IMR-90 (cell line): ENCODE measurements at regions not wholly inside any gene's neighbourhood (a gene's known extent, or its start where the extent isn't known, plus 50 kb on each side); places are given as distances from the start of the nearest gene placed in this dataset.
A peak's percentile ranks its signal among the peaks of the same experiment; 100 is the strongest.

Source experiments
- ATAC-seq: fragments of 200-7000 bp; cut with Tn5 transposase; 2 replicates; pipeline ENCODE4 v1.9.1; 2020; ENCODE audit warnings: low read depth, mild to moderate bottlenecking, moderate library complexity
- BruUV-seq: library from RNA; stranded (reverse); fragments of 400-500 nt; replicated peaks from 2 replicates; lab custom pipeline; 2021; lab: Mats Ljungman, UMichigan
- CTCF ChIA-PET: fragments of 300-600 bp; formaldehyde crosslinking; extraction: SDS; loops from one replicate; lab custom pipeline; 2021; ENCODE audit warnings: antibody characterized with exemption; lab: Yijun Ruan, JAX
- POLR2A ChIA-PET: fragments of 300-600 bp; sonication (Branson Sonifier 250); formaldehyde crosslinking; loops from one replicate; lab custom pipeline; 2022; ENCODE audit warnings: antibody characterized with exemption; ENCODE audit not compliant: unreplicated experiment; lab: Charles Lee
- DNase-seq: peaks from one replicate; pipeline ENCODE4 v3.0.0; 2013
- H2AFZ ChIP-seq: replicated peaks from 2 replicates; pipeline ENCODE3; 2013; ENCODE audit warnings: low read length, mild to moderate bottlenecking; ENCODE audit not compliant: poor library complexity
- H2AK5ac ChIP-seq: 2 replicates; pipeline ENCODE4 v1.6.1; 2013; ENCODE audit warnings: low read depth, low read length, inconsistent platforms
- H2AK9ac ChIP-seq: replicated peaks from 2 replicates; pipeline ENCODE3; 2013; ENCODE audit warnings: mild to moderate bottlenecking, low read depth, low read length, moderate library complexity; ENCODE audit not compliant: poor library complexity
- H2BK120ac ChIP-seq: 2 replicates; pipeline ENCODE4 v1.6.1; 2013; ENCODE audit warnings: low read depth, low read length, inconsistent platforms
- H2BK15ac ChIP-seq: 3 replicates; pipeline ENCODE4 v1.6.1; 2013; ENCODE audit warnings: low read depth, low read length, inconsistent platforms
- H2BK20ac ChIP-seq: 2 replicates; pipeline ENCODE4 v1.6.1; 2013; ENCODE audit warnings: low read depth, mild to moderate bottlenecking, inconsistent platforms, low read length, moderate library complexity
- H2BK5ac ChIP-seq: 2 replicates; pipeline ENCODE4 v1.6.1; 2013; ENCODE audit warnings: mild to moderate bottlenecking, low read depth, low read length, inconsistent platforms; ENCODE audit not compliant: poor library complexity, severe bottlenecking
- H3K14ac ChIP-seq: replicated peaks from 2 replicates; pipeline ENCODE4 v1.6.1; 2013; ENCODE audit warnings: low read depth, low read length, inconsistent platforms
- H3K18ac ChIP-seq: 2 replicates; pipeline ENCODE4 v1.6.1; 2013; ENCODE audit warnings: low read depth, low read length, control low read depth
- H3K23ac ChIP-seq: 2 replicates; pipeline ENCODE4 v1.6.1; 2013; ENCODE audit warnings: low read depth, low read length, inconsistent platforms
- H3K27ac ChIP-seq: 2 replicates; pipeline ENCODE4 v1.5.1; 2013; ENCODE audit warnings: mild to moderate bottlenecking, control low read depth, low read length; ENCODE audit not compliant: insufficient read depth
- H3K27me3 ChIP-seq: 2 replicates; pipeline ENCODE4 v1.6.1; 2013; ENCODE audit warnings: low read length; ENCODE audit not compliant: control insufficient read depth, insufficient read depth
- H3K36me3 ChIP-seq: 2 replicates; pipeline ENCODE4 v1.6.1; 2013; ENCODE audit warnings: low read length, mixed read lengths; ENCODE audit not compliant: control insufficient read depth, insufficient read depth
- H3K4ac ChIP-seq: 2 replicates; pipeline ENCODE4 v1.6.1; 2013; ENCODE audit warnings: low read depth, low read length, inconsistent platforms
- H3K4me1 ChIP-seq: 2 replicates; pipeline ENCODE4 v1.6.1; 2013; ENCODE audit warnings: low read length, mixed read lengths; ENCODE audit not compliant: control insufficient read depth, insufficient read depth
- H3K4me2 ChIP-seq: 2 replicates; pipeline ENCODE4 v1.6.1; 2013; ENCODE audit warnings: low read depth, mild to moderate bottlenecking, control low read depth, low read length, moderate library complexity
- H3K4me3 ChIP-seq: 2 replicates; pipeline ENCODE4 v1.5.1; 2013; ENCODE audit warnings: low read depth, mild to moderate bottlenecking, control low read depth, low read length, moderate library complexity; ENCODE audit not compliant: insufficient read depth
- H3K56ac ChIP-seq: 2 replicates; pipeline ENCODE4 v1.6.1; 2013; ENCODE audit warnings: low read length, inconsistent platforms; ENCODE audit not compliant: insufficient read depth; ENCODE audit errors: extremely low read depth
- H3K79me1 ChIP-seq, 2 experiments: 2 replicates each; pipeline ENCODE4 v1.6.1; 2013; ENCODE audit warnings: low read length in 2 of 2, inconsistent platforms in 1 of 2, low read depth in 1 of 2
- H3K9ac ChIP-seq: 2 replicates; pipeline ENCODE4 v1.6.1; 2013; ENCODE audit warnings: low read depth, low read length, control low read depth
- H3K9me1 ChIP-seq: 2 replicates; pipeline ENCODE4 v1.6.1; 2013; ENCODE audit warnings: low read length, inconsistent platforms; ENCODE audit not compliant: insufficient read depth
- H3K9me3 ChIP-seq: 2 replicates; pipeline ENCODE4 v1.6.1; 2013; ENCODE audit warnings: low read length; ENCODE audit not compliant: control insufficient read depth, insufficient read depth
- H4K20me1 ChIP-seq: 2 replicates; pipeline ENCODE4 v1.6.1; 2013; ENCODE audit warnings: low read length, inconsistent platforms; ENCODE audit not compliant: insufficient read depth
- H4K5ac ChIP-seq: 2 replicates; pipeline ENCODE4 v1.6.1; 2013; ENCODE audit warnings: mild to moderate bottlenecking, low read depth, low read length, control low read depth
- H4K8ac ChIP-seq, 2 experiments: 2 replicates each; pipeline ENCODE4 v1.6.1; 2013; ENCODE audit warnings: low read depth in 2 of 2, low read length in 2 of 2, control low read depth in 1 of 2, inconsistent platforms in 1 of 2
- H4K91ac ChIP-seq: 2 replicates; pipeline ENCODE4 v1.6.1; 2013; ENCODE audit warnings: low read depth, low read length, inconsistent platforms; ENCODE audit not compliant: insufficient read depth
- BHLHE40 ChIP-seq: fragments of 150-350 bp; IDR thresholded peaks from 2 replicates; pipeline ENCODE4 v1.6.1; 2016; ENCODE audit warnings: mild to moderate bottlenecking, low read depth, low read length
- CEBPB ChIP-seq: IDR thresholded peaks from 2 replicates; pipeline ENCODE4 v1.6.1; 2012; ENCODE audit warnings: low read depth, low read length, improper control_type of control experiment
- FOS ChIP-seq: fragments of 150-350 bp; IDR thresholded peaks from 2 replicates; pipeline ENCODE4 v1.6.1; 2016; ENCODE audit warnings: low read depth, low read length
- MAZ ChIP-seq: IDR thresholded peaks from 2 replicates; pipeline ENCODE4 v1.6.1; 2012; ENCODE audit warnings: low read depth, mild to moderate bottlenecking, low read length, improper control_type of control experiment, moderate library complexity, borderline replicate concordance
- MXI1 ChIP-seq: IDR thresholded peaks from 2 replicates; pipeline ENCODE4 v1.6.1; 2012; ENCODE audit warnings: low read depth, mild to moderate bottlenecking, low read length, moderate library complexity, borderline replicate concordance
- POLR2A ChIP-seq: IDR thresholded peaks from 2 replicates; pipeline ENCODE4 v1.6.1; 2012; ENCODE audit warnings: mild to moderate bottlenecking, low read depth, low read length
- RAD21 ChIP-seq: IDR thresholded peaks from 2 replicates; pipeline ENCODE4 v1.6.1; 2012; ENCODE audit warnings: low read length, improper control_type of control experiment
- WGBS, 2 experiments: methylation state at CpG; one replicate each; pipeline versions ENCODE4 v1.1.5 to v1.1.7; 2013; ENCODE audit warnings: missing lambda C conversion rate in 2 of 2; ENCODE audit not compliant: insufficient read length in 1 of 2; ENCODE audit errors: extremely low coverage in 2 of 2; 5-methylcytosine and 5-hydroxymethylcytosine counted together
- dilution Hi-C: fragments of 300-500 bp; cut with HindIII; formaldehyde crosslinking; loops from one replicate; pipeline ENCODE4 v1.14.3; 2018; ENCODE audit warnings: low sequenced_read_pairs; ENCODE audit not compliant: unreplicated experiment
- in situ Hi-C: fragments of 300-500 bp; cut with MboI; formaldehyde crosslinking; loops from 3 replicates; pipeline ENCODE4 v1.14.3; 2019; ENCODE audit warnings: low sequenced_read_pairs, inconsistent platforms, mixed read lengths
- intact Hi-C: fragments of 100-400 bp; cut with micrococcal nuclease; formaldehyde crosslinking; loops from 2 replicates; pipeline ENCODE4 v1.10.0; 2022
- TF ChIP-seq, protein P1 (sequence below): conservative IDR thresholded peaks from 2 replicates; pipeline ENCODE4 v1.5.1; 2012; ENCODE audit warnings: mild to moderate bottlenecking, low read depth, low read length, improper control_type of control experiment
- TF ChIP-seq, protein P2 (sequence below): fragments of 150-350 bp; IDR thresholded peaks from 2 replicates; pipeline ENCODE4 v1.6.1; 2017; ENCODE audit warnings: mild to moderate bottlenecking, antibody characterized with exemption, low read length, low read depth

DNA sequence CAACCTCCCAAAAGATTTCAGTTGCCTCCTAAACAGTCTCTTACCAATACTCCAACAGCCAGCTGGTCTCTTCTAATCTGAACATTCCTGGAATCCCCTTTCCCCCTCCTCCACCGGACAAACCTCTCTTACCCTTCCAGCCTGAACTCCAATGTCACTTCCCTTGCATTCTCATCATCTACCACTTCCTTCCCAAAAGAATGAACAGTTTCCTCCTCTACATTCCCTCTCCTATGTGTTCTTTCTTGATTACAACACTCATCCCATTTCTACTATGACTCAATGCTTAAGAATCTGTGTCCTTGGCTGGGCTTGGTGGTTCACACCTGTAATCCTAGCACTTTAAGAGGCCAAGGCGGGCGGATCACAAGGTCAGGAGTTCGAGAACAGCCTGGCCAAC, 417.1 kb downstream of the SETD4 start:
- WGBS, 2 experiments = 14% methylated on average over 1 of the region's 4 CpGs; no CpG with 5 or more reads in 1 of the 2 experiments
- Histone ChIP-seq H2BK5ac (no peak overlapping the region), H3K9me1 (no peaks in the 10 kb centered on the region; the same call in 1 of the 2 replicates), H4K20me1 (no peaks in the 10 kb centered on the region), H3K27ac (no peak overlapping the region), H3K36me3 (no peaks in the 10 kb centered on the region), H3K79me1 (no peaks in the 10 kb centered on the region), H2BK120ac (peak overlapping the region; percentile 54; the same call in 1 of the 2 replicates), H3K9me3 (no peaks in the 10 kb centered on the region), H3K56ac (no peak overlapping the region), H2BK15ac (0 out of 3 replicates have a peak overlapping the region, but pooled peaks have one; percentile 11), H3K9ac (no peak overlapping the region), H3K4me1 (peaks cover 10% of the 10 kb centered on the region), H2AFZ (no peak overlapping the region), H2AK5ac (peak overlapping the region; percentile 75; the same call in 1 of the 2 replicates), H3K23ac (0 out of 2 replicates have a peak overlapping the region, but pooled peaks have one; percentile 53), H3K4me2 (no peak overlapping the region), H3K4me3 (no peak overlapping the region), H3K27me3 (no peaks in the 10 kb centered on the region), H2AK9ac (peak overlapping the region; percentile 38), H2BK20ac (peak overlapping the region; percentile 53; the same call in 1 of the 2 replicates), H4K91ac (no peak overlapping the region), H3K18ac (no peak overlapping the region), H4K5ac (no peak overlapping the region), H4K8ac (0 out of 4 replicates have a peak overlapping the region, but pooled peaks of 1 of the 2 experiments have one; percentile 8), H3K14ac (peak overlapping the region; percentile 38; the same call in 1 of the 2 replicates), H3K4ac (peak overlapping the region; percentile 33)
- BruUV-seq = no TSS peak
- TF ChIP-seq MAZ (no peak), FOS (no peak), RAD21 (no peak), MXI1 (no peak), BHLHE40 (no peak), POLR2A (no peak), CEBPB (0 out of 2 replicates have a peak, but pooled peaks have one; percentile 10)
- TF ChIP-seq, protein P1, sequence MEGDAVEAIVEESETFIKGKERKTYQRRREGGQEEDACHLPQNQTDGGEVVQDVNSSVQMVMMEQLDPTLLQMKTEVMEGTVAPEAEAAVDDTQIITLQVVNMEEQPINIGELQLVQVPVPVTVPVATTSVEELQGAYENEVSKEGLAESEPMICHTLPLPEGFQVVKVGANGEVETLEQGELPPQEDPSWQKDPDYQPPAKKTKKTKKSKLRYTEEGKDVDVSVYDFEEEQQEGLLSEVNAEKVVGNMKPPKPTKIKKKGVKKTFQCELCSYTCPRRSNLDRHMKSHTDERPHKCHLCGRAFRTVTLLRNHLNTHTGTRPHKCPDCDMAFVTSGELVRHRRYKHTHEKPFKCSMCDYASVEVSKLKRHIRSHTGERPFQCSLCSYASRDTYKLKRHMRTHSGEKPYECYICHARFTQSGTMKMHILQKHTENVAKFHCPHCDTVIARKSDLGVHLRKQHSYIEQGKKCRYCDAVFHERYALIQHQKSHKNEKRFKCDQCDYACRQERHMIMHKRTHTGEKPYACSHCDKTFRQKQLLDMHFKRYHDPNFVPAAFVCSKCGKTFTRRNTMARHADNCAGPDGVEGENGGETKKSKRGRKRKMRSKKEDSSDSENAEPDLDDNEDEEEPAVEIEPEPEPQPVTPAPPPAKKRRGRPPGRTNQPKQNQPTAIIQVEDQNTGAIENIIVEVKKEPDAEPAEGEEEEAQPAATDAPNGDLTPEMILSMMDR = no peak
- TF ChIP-seq, protein P2, sequence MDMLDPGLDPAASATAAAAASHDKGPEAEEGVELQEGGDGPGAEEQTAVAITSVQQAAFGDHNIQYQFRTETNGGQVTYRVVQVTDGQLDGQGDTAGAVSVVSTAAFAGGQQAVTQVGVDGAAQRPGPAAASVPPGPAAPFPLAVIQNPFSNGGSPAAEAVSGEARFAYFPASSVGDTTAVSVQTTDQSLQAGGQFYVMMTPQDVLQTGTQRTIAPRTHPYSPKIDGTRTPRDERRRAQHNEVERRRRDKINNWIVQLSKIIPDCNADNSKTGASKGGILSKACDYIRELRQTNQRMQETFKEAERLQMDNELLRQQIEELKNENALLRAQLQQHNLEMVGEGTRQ = no peak
- intact Hi-C loops (loop anchor here (10.0 kb wide), 1 partner anchor 898 kb away; no protein-coding TSS in a partner anchor), dilution Hi-C loops (no loop called here), in situ Hi-C loops (no loop called here)
- ATAC-seq = 0 out of 2 replicates have a peak, but pooled peaks have one; percentile 16
- ChIA-PET POLR2A (no interaction called here), CTCF (no interaction called here)
- peak; percentile 39 for DNase-seq
